HL-60/S4 (cell line): ENCODE measurements at regions not wholly inside any gene's neighbourhood (a gene's known extent, or its start where the extent isn't known, plus 50 kb on each side); places are given as distances from the start of the nearest gene placed in this dataset.
"Not testable (repeated sequence)": the region's sequence is repeated elsewhere in the genome, so short reads cannot be mapped to it uniquely, and the experiment has no call there.

Source experiments
- in situ Hi-C: fragments of 300-500 bp; cut with MboI; formaldehyde crosslinking; loops from 2 replicates; pipeline ENCODE4 v1.14.3; 2022; ENCODE audit warnings: low sequenced_read_pairs

DNA sequence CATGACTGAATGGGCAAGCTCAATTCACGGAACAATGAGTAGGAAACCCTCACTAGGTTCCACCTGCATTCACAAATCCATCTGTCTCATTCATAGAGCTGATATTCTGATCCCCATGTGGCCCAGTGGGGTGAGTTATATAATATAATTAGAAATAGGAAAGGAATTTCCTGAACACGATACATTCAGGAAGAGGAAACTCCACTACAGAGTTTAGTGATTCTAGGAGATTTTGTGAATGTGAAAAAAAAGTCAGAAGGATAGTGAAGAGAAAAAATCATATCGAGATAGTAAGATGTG is 471.2 kb downstream of the GASK1B start:
- in situ Hi-C loops, result no loop called here

DNA sequence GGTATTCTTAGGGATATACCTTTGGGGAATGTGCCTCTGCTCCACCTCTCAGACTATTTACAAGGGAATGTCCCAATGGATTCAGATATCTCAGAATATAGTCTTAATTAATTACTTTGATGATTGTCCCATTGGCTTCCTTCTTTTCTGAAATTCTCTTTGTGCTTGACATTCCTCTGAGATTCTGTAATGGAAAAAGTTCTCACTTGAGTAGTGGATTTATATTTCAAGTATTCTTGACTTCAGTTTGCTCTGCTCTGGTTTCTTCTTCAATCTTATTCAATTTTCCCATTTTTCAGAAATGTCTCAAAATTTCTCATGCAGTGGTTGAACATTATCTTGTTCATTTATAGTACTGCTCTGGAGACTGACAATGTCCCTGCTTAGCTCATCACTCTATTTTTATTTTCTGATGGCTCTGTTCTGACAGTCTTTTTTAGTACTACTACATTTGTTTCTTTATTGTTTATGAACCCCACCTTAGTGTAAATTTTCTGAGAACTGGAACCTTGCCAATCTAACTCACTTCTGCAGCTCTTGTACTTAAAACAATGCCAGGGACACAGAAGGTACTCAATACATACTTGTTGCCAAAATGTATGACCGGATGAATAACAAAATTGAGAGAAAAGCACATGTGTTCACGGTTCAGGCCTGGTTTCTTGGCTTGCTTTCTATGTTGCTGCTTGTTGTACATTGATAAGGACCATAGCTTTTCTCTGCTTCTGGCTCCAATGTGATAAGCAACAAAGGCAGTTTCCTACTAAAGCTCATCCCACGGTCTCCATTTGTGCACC is 471.7 kb downstream of the GASK1B start:
- in situ Hi-C loops, result no loop called here

DNA sequence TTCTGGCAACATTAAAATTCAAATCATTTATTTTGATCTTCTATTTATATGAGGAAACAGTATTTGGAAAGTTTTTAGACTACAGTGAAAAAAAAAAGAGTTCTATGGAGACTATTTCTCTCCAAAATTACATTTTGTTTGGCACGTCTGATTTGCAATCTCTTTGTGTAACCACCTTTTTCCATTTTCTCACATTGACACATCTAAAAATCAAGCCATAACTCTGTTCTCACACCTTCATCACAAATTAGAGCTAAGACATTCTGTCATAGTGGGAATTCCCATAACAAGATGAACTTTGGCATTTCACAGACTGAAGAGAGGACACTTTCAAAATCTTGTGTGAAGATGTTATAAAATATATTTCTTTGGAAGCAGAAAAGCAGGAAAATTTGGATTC is 468.9 kb downstream of the GRIA2 start:
- in situ Hi-C loops, result no loop called here

DNA sequence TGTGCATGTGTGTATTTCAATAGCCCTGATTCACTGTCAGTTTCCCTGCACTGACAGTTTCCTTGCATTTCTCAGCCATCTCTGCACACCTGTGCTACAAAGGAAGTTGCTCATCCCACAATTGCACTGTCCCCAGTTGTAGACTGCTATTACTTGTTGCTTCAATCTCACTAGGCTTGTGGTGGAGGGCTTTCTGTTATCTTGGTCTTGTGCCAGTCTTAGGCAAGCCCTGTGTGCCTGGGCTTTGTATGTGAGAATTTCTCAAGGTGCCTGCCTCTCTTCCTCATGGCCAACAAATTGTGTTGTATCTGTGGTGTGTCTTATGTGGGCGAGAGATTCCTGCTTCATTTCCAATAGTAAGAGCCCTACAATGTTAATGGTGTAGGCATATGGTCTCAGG is 467.4 kb downstream of the GRIA2 start:
- in situ Hi-C loops, result no loop called here

DNA sequence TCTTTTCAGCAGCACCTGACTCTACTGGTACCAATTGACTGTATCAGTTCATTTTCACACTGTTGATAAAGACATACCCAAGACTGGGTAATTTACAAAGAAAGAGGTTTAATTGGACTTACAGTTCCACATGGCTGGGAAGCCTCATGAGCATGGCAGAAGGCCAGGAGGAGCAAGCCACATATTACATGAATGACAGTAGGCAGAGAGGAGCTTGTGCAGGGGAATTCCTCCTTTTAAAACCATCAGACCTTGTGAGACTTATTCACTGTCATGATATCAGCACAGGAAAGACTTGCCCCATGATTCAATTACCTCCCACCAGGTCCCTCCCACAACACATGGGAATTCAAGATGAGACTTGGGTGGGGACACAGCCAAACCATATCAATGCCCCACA is 458.8 kb downstream of the GRIA2 start:
- in situ Hi-C loops, result not testable (repeated sequence)

DNA sequence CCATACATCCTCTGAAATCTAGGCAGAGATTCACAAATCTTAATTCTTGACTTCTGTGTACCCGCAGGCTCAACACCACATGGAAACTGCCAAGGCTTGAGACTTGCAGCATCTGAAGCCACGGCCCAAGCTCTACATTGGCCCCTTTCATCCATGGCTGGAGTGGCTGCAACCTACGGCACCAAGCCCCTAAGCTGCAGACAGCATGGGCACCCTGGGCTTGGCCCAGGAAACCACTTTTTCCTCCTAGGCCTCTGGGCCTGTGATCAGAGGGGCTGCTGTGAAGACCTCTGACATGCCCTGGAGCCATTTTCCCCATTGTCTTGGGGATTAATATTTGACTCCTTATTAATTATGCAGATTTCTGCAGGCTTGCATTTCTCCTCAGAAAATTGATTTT is 457.9 kb downstream of the GRIA2 start:
- in situ Hi-C loops, result no loop called here

DNA sequence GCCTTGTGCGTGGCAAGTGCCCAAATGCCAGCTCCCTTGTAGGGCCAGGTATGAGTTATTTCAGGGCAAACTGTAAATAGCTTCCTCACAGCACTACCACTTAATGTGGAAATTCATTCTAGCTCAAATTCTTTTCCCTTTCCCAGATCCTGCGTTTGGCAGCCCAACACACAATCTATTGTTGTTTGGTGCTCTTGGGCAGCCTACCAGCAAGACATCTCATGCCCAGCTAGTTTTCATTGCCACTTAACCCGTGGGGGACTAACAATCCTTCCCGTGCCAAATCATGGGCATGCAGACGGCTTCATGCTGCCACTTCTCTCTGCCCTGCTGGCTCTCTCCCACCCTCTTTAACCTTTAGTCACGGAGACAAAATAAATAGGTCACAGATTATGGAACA is 454.2 kb downstream of the GRIA2 start:
- in situ Hi-C loops, result no loop called here

DNA sequence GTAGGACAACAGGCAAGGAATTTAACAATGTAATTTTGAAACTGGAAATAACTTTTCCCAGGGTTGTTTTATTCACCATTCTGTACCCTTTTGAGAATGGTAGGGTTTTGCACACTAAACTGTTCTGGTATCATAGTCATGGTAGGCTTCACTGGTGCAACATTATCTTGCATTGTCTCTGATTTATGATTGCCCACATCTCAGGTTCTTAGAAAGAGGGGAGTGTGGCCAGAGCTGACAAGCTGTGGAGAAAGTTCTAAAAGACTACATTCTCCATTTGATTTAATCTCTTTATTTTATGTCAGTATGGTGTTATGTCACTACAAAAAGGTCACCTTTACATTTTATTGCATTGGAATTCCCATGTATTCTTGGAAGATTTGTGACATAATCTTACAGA is 447.3 kb downstream of the GRIA2 start:
- in situ Hi-C loops, result no loop called here

DNA sequence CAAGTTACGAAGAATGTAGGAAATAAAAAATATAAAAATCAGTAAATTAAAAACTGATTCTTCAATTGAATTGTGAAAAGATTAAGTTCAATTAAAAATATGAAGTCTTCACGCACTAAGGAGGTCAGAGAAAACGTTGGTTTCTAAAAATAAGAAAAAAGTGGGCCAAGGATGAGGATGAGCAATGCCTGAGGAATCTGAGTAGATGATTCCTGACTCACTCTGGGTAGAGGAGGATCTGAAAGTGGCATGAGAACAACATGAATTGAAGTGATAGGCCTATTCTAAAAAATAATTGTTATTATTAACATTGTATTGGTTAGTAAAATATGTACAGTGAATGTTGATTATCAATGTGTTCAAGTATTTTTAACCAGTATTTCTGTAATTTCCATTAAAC is 444.2 kb downstream of the GRIA2 start:
- in situ Hi-C loops, result no loop called here

DNA sequence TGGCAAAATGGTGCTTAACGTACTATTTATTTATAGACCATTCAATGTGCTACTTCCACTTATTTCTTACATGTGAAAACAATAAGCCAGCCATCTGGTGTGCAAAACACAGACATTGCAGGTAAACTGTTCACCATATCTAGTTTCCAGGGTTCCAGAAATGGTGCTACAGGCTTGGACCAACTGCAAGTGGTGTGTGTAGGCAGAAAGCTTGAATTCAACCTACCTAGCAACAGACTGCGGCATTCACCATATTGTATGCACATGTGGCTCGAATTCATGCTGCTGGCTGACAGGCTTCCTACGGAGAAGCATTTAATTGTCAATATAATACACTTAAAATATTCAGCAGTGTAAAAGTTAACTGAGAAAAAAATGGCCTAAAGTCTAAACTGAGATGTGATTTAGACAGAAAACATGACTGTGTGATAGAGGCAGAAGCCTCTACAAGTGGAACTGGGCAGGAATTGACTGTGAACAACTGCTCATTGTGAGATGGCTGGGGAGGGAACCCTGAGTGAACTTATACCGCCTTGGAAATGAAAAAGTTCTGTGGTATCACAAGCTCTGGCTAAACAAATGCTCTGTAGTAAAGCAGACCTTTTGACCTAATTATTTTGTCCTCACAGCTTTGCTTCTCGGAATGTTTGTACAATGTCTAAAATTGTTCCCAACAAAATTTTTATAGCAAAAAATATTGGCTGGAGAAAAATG is 434.7 kb downstream of the GRIA2 start:
- in situ Hi-C loops, result no loop called here

DNA sequence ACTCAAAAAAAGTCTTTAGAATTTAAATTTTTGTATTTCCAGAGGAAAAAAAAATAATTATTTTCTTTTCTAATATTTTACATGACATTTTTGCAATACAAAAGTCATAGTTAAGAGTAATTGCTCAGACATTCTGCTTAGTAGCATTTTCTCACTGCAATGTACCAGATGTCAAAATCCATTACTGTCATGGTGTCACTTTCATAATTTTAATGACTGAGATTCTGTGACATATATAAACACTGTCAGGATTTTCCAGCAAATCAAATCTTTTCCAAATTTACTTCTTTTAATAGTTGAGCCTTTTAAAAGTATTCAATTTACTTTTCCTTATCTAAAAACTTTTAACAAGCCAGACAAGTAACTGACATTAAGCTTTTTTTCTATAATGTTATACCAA is 422.7 kb downstream of the GRIA2 start:
- in situ Hi-C loops, result no loop called here

DNA sequence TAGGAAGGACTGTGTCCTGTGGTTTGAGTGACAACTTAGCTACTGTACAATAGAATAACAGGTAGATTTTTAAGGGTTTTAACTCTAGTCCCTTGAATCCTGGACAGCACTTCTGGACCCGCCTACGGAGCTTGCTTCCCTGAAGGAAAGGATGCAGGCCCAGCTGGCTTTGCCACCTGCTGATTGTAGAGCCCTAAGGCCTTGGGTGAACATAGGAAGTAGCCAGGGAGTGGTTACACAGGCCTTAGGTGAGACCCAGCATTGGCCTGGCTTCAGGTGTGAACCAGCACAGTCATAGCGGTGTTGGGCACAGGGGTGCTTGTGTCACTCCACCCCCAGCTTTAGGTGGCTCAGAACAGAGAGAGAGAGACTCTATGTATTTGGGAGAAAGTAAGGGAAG is 413.5 kb downstream of the GRIA2 start:
- in situ Hi-C loops, result no loop called here

DNA sequence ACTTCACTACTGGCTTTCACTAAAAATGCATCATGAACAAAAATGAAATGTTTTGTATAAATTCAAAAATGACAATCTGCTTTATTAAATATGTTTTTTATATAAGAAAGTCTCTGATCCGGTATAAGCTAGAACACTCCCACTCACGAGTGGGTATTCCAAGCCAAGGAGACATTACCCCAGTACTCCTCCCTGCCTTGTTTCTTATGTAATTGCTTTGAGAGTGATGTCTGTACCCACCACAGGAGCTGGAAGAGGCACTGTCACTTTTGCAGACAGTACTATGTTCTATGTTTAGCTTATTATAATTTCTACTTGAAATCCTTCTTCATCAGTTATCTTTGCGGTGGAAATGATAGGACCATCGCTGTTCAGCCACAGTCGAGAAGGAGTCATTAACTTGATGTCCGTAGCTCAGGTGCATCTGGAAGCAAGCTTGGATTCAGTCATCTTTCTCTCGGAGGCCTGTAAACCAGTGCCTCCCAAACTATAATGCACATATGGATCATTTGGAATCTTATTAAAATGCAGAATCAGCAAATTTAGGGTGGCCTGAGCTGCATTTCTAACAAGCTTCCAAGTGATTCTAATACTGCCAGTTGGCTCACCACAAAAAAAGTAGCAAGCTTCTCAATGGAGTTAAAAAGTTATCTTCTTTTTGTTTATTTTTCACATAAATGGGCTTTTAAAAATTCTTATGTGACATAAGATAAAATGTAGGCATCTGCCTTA is 396.4 kb downstream of the GRIA2 start:
- in situ Hi-C loops, result no loop called here

DNA sequence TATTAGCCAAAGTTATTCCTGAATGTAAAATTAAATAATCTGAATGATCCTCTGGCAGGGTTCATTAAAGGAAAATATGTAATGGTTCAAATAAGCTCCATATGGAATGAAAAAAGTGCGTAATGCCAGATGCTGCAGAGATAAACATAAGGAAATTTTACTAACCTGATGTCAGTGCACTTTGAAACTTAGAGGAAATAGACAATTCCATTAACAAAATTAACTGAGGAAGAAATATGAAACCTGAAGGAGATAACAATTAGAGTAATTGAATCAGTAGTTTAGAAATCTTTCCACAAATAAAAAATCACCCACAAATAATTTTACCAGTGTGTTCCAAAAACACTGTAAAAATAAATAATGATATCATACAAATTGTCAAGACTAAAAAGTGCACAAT is 387.5 kb downstream of the GRIA2 start:
- in situ Hi-C loops, result no loop called here

DNA sequence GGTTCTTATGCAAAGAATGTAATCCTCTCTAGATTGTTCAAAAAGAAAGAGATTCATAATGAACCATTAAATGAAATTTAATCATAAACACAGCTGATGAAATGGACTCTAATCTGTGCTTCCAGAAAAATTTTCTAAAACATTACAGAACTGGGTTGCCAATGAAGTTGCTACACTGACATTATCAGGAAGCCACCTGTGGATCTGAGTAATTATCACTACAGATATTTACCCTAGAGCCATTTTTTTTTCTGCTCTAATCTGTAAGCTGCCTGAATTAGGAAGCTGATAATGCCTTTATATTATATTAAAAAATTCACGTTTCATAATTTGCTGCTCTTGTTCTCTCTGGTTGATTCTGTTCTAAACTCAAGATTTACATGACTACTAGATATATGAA is 380.1 kb downstream of the GRIA2 start:
- in situ Hi-C loops, result no loop called here

DNA sequence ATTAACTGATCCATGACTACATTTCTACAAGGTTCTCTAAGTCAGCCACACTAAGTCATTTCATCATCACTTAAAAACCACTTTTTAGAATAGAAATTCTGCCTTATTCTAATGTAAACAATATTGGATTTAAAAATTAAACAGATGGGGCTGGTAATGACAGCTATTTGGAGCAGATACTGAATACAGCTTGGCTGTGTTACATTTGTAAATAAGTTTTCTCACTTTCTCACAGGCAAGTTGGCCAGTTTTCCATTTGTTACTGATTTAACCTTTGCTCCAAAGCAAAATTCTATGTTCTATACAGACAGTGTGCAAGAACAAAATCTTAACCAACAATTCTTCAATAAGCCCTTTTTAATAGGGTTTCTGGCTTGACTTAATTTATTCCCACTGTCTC is 370.7 kb downstream of the GRIA2 start:
- in situ Hi-C loops, result no loop called here

DNA sequence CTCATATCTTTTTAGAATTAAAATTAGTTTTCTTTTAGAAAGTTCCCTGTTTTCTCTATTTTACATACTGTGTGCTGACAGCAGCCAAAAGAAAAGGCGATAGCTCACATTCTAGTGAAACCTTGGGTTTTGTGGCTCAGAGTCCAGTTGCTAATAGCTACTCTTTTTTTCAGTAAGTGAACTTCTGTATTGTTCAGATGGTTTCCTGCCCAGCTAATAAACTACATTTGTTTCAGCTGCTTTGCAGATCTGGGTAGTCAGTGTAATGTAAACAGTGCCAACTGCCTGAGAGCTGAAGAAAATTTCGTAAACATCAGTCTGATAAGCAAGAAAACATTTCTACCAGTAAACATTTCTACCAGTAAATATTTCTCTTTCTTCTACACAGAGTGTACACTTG is 370.2 kb downstream of the GRIA2 start:
- in situ Hi-C loops, result no loop called here

DNA sequence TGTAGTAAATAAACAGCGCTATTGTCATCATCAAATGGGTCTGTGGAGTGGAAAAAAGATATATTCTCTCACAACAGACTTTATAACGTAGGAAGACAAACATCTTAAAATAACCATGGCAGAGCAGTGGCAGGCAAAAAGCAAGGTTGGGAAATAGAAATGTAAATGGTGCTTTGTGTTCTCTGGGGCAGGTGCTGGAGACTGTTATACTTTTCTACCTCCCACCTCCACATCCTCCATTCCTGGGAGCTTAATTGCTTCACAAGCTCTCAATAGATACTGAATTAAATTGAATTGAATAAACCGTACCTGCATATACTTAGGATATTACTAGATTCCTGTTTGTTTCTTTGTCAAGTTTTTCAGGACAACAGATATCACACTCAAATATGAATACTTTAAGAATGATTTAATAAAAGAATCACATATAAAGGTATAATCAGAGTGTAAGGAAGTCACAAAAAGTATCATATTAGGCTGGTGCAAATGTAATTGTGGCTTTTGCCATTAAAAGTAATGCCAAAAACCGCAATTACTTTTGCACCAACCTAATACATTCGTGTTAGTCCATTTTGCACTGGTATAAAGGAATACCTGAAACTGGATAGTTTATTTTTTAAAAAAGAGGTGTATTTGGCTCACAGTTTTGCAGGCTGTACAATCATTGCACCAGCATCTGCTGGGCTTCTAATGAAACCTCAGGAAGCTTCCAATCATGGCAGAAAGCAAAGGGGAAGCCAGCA is 367.3 kb downstream of the GRIA2 start:
- in situ Hi-C loops, result no loop called here

DNA sequence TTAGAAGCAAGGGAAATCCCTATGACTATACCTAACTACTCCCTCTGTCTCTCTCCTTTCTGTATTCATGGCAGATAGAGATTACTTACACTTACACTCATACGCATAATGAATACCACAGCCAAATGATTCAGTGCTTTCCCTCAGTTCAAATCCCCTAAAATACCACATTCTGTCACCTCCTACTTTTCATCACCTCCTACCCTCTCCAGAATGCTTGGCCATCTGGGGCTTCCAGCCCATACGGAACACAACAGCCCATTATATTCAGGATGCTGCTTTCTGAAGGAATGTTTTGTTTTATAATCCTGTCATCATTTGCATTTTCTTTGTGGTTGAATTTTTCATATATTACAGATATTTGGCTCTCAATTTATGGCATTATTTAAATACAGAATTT is 361.6 kb downstream of the GRIA2 start:
- in situ Hi-C loops, result no loop called here

DNA sequence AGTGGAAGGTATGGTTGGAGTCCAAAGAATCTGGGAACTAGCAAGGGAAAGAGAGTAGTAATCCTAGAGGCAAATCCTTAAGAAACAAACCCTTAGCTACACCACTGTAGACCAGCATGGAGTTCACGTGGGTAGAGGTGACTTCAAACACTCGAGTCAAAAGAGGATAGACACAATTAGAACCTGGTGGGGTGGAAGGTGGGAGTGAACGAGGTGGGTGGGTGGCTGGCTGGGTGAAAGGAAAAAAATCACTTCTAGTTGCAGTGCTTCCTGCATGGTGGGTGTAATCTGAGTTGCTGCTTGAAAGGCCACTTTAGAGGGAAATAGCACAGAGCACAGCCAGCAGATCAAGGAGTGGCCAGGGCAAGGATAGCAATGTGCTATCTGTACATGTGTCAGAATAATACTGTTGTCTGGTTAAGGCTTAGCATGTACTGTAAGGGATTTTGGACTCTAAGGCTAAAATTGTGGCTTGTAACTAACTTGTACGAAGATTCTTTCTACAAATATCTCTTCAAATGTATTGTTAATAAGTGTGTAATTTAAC is 356.2 kb downstream of the GRIA2 start:
- in situ Hi-C loops, result no loop called here

DNA sequence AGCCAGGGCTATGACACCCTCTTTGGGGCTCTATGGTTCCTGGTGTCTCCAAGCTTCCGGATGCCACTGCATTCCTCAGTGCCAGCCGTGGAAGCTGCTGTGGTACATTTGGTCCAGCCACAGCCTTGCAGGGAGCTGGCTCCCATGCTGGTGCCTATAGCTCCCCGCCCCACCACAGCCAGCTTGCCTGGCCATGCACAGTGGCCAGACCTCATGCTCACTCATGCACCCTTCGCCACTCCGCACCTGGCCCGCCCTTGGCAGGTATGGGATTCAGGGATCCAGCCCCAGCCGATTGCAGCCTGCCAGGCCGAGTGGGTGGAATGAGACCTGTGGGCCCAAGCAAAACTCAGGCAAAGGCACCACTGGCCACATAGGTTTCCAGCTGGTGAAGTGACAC is 354.8 kb downstream of the GRIA2 start:
- in situ Hi-C loops, result no loop called here
